OCI-LY3 (cell line): ENCODE measurements at regions not wholly inside any gene's neighbourhood (a gene's known extent, or its start where the extent isn't known, plus 50 kb on each side); places are given as distances from the start of the nearest gene placed in this dataset.

Experiments
- CTCF ChIP-seq: fragments of 200-600, 300-600 bp; sonication (generic); IDR thresholded peaks from 2 replicates; pipeline ENCODE4 v1.5.1; 2014; ENCODE audit warnings: antibody characterized with exemption, low read length, low read depth
- EZH2phosphoT487 ChIP-seq: fragments of 200-600 bp; shearing (Covaris generic); IDR thresholded peaks from 2 replicates; pipeline ENCODE4 v1.6.1; 2018; ENCODE audit warnings: antibody characterized with exemption, mixed run types, low read depth

GRCh38 chr14:42222924-42223471 is 616.3 kb downstream of the LRFN5 start:
- TF ChIP-seq CTCF = no peak
- no peak for TF ChIP-seq EZH2phosphoT487
